COR-L47 (cell line): ENCODE measurements at regions not wholly inside any gene's neighbourhood (a gene's known extent, or its start where the extent isn't known, plus 50 kb on each side); places are given as distances from the start of the nearest gene placed in this dataset.
"Not testable (repeated sequence)": the region's sequence is repeated elsewhere in the genome, so short reads cannot be mapped to it uniquely, and the experiment has no call there.

Experiments
- DNase-seq: peaks from one replicate; lab custom pipeline; 2025; lab: John Stamatoyannopoulos, UW

DNA sequence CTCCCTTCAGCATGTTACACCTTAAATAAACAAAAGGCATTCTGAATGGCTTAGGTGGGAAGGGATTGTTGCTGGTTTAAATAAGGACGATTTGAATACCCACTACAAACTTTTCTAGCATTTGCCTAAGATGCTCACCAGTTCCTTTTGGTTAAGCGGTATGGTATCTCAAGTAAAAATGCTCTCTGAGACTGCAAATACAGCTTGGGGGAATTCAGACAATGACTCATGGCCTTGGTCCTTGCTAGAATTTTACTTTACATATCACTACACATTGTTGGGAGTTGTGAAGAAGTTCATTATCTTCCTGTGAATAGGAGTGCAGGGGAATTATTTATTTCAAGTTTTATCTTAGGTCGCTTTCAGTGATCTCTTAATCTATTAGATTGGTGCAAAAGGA lies 670.7 kb downstream of the UTRN start:
- no peak for DNase-seq

DNA sequence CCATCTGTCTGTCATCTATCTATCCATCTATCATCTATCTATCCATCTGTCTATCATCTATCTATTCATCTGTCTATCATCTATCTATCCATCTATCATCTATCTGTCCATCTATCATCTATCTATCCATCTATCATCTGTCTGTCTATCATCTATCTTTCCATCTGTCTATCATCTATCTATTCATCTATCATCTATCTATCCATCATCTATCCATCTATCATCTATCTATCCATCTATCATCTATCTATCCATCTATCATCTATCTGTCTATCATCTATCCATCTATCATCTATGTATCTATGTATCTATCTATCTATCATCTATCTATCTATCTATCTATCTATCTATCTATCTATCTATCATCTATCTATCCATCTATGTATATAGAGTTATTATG lies 671.6 kb downstream of the UTRN start:
- DNase-seq: not testable (repeated sequence)

GRCh38 chr6:144957236-144957937 lies 672.3 kb downstream of the UTRN start:
- DNase-seq: no peak

GRCh38 chr6:144969154-144969553 lies 684.0 kb downstream of the UTRN start:
- no peak for DNase-seq

DNA sequence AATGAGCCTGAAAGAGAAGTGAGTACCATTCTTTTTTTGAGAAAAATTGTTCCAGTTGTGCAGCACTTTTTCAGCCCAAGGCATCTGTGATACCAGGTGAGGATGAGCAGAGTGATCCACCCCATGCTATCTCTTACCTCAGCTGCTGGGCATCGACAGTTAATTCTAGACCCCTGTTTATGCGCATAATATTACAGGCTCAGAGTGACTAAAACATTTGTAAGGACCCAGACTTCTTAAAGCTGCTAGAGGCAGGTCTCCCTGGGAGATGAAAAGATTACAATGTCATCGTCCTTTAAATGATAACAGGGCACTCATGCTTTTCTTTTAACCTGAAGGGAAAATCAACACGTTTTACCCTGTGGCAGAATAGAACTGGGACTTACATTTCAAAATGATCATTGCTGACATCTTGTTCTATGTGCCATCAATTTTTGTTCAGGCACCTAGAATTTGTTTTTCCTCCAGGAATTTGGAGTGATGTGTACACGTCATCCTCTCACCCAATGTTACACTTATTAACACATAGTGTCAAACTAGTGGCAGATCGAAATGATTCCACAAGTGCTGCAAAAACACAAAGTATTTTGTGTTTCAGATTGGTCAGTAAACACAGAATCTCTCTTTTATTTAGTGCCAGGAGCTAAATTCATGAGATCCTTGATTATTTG lies 684.6 kb downstream of the UTRN start:
- no peak for DNase-seq

DNA sequence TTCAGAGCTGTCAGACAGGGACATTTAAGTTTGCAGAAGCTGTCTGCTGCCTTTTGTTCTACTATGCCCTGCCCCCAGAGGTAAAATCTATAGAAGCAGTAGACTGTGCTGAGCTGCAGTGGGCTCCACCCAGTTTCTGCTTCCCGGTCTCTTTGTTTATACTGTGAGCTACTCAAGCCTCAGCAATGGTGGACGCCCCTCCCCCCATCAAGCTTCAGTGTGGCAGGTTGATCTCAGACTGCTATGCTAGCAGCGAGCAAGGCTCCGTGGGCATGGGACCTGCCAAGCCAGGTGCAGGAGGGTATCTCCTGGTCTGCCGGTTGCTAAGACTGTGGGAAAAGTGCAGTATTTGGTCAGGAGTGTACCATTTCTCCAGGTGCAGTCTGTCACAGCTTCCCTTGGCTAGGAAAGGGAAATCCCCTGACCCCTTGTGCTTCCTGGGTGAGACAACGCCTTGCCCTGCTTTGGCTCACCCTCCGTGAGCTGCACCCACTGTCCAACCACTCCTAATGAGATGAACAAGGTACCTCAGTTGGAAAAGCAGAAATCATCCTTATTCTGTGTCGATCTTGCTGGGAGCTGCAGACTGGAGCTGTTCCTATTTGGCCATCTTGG lies 692.2 kb downstream of the UTRN start:
- peak; percentile 63 for DNase-seq

- no peak for DNase-seq
Measured at GRCh38 chr6:144978208-144978607, 693.1 kb downstream of the UTRN start.

DNA sequence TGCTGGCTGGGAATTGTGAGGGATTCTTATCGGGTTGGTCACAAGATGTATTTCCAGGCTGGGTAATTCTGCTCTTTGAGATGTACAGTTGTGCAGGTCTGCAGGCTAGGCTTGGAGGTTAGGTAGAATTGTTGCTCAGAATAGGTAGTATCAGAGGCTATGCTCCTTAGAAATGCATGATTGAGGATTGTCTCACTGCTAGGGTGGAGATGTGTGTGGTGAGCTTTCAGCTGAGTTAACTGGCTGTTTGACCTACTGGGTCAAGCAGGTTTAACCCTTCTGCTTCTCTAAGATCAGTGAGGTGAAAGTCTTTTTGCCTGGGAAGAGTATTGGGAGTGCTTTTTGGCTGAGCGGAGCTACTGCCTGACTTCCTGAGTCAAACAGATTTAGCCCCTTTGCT lies 701.1 kb downstream of the UTRN start:
- DNase-seq: no peak

DNA sequence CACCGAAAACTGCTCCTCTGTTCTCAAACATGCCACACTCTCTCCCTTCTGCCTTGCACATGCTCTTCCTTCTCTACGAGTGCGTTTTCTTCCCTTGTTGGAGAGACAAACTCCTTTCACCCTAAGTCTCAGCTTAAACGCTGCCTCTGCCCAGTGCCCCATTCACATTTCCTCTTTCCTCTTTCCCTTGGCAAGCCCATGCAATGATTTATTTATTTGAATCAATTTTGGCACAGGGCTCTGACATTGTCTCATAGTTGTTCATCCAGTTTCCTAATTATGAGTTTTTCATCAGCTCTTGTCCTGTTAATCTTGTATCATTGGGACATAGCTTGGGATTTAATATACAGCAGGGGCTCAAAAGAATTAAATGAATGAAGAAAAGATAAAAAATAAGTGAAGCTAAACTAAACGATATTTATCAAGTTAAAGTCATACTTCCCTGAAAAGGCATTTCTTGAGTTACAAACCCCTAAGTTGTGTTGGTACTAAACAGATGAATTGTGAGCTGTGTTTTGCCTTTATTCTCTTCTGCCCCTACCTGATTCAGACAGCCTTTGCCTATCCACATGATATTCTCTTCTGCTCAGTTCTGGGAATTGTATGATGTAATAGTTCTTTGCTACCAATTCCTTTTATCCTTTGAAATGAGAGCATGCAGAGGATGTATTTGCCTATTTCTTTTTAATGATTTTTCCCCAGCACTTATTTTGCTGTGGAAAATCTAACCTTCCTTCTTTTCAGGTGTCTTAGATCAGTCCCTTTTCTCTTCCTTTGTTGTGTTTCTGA lies 704.4 kb downstream of the UTRN start:
- no peak for DNase-seq

DNA sequence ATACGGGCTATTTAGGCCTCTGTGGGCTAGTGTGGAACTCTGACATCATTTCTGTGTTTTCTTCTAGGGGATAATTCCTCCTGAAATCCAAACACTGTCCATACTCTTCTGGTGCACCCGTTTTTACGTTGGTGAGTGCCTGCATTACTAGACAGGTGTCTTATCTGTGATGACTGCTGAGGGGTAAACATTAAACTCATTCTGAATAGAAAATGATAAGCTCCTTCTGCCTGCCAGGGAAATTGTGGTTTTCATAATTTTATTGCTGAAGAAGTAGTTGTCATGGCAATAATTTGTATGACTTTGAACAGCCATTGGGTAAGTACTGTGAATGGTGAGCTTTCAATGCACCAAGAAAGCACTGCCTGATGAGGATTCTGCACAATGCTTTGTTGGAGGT lies 705.6 kb downstream of the UTRN start:
- no peak for DNase-seq

DNA sequence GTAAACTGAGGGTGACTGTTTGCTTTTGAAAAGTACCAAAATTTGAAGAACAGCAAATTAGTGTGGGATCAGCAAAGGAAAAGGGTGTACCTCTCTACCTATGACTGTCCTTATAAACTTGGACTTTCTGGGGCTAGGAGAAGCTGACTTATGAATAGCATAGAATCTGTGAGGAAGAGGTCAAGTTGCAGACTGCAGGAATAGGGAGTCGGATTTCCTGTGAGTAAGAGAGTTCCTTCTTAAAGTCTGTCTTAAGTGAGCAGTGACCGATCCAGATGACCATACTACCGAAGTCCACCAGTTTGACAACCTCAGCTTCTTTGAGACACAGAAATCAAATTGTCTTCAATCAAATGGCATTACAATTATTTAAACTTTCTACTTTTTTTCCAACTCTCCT lies 708.7 kb downstream of the UTRN start:
- no peak for DNase-seq

DNA sequence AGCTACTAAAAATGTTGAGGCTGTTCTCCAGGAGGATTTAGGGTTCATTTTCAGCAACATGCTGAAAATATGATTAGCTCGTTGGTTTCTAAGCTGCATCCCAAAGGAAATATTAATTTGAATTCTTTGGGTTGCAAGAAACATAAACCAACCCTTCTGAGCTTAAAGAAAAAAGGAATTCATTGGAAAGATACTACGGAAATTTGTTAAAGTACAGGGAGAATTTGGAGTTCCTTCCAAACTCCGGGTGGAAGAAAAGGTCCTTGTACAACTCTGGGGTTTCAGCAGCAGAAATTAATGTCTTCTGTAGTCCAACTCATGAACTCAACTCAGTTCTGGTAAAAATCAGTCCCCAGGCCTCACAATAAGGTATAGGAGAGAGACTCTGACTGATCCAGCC lies 712.9 kb downstream of the UTRN start:
- DNase-seq: no peak

DNA sequence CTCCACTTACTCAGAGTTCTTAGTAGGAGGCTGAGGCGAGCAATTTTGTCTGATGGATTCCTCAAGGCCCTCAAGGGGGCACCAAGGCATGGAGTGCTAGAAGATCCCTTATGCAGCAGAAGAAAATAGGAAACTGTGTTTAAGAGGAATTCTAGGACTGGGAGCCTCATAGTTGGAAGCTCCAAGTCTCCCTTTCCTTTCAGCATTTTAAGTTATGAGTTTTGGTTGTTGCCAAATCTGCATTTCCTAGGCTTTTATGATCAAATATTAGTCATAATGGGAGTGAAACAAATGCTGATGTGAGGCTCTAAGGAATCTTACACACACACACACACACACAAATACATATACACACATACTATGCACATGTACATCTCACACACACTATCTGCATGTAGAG lies 714.0 kb downstream of the UTRN start:
- DNase-seq: no peak

DNA sequence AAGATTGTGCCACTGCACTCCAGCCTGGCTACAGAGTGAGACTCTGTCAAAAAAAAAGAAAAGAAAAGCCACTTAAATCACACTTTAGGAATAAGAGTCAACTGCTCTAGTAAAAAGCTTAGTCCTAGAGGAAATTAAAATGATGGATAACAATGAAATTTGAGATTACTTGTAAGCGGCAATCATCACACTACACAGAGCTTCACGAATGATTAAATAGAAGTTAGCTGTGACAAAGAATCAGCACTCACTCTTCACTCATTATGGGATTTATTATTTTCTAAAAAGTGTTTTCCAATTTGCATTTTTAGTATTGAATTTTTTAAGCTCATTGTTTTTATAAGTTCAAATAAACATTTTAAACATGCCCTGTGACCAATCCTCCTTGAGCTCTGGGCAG lies 718.0 kb downstream of the UTRN start:
- no peak for DNase-seq

GRCh38 chr6:145006914-145007313 lies 721.8 kb downstream of the UTRN start:
- no peak for DNase-seq

DNA sequence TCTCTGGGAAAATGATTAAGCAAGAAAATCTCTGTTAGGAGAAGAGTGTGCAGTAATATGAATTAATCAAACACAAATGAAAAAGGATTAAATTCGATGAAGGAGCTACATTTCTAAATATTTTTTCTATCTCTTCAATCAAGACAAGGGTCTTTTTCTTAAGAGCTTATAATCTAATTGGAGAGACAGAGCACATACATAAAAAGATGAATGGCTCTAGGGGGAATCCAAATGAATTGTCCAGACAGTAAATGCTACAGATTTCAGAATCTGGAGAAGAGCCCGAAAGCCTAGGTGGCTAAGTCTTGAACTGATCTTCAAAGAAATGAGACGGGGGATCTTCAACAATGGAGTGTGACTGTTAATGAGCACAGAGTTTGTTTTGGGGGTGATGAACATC lies 723.6 kb downstream of the UTRN start:
- DNase-seq: no peak

- DNase-seq: no peak
Measured at GRCh38 chr6:145009711-145010110, 724.6 kb downstream of the UTRN start.

DNA sequence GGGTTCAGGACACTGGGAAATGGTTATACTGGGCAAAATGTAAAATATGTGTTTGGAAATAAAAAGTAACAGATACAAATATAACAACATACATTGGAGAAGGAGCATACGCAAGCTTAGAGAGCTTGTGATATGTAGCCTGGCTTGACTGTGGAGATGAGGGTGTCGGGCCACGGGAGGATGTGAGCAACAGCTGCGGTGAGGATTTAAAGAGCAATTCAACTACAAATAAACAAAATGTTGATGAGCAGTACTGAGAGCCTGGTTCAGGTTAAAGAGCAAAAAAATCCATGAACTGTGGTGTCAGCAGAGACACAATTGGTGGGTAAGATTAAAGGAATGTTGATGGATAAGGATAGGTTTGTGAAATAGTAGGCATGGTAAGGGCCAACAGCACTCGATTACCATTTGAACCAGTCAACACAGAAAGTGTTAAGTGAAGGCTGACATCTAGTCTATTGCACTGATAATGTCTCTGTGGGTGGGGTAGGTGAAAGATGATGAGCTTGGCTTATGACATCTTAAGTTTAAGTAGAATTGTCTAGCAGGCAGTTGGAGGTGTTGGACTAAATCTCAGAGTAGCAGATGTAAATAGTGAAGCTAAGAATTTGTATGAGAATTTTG lies 723.2 kb downstream of the EPM2A start:
- DNase-seq: no peak

- no peak for DNase-seq
Measured at GRCh38 chr6:145015739-145016558, 719.4 kb downstream of the EPM2A start.

GRCh38 chr6:145017051-145017450 lies 718.3 kb downstream of the EPM2A start:
- DNase-seq: no peak

GRCh38 chr6:145017516-145017915 lies 717.8 kb downstream of the EPM2A start:
- no peak for DNase-seq
